ENCODE measurements at regions not wholly inside any gene's neighbourhood (a gene's known extent, or its start where the extent isn't known, plus 50 kb on each side); places are given as distances from the start of the nearest gene placed in this dataset.

- Histone ChIP-seq H3K27ac (no peak overlapping the region), H3K36me3 (no peaks in the 10 kb centered on the region), H3K4me1 (ENCODE audit: control insufficient read depth in 1 of 2, insufficient read depth in 1 of 2, low read depth in 1 of 2, low read length in 1 of 2) (no peaks in the 10 kb centered on the region), H3K4me3 (ENCODE audit: low read depth in 1 of 2, low read length in 1 of 2) (no peak overlapping the region), H3K9me3 (no peaks in the 10 kb centered on the region), H3K27me3 (peaks cover 33% of the 10 kb centered on the region)
- TF ChIP-seq, protein P1, sequence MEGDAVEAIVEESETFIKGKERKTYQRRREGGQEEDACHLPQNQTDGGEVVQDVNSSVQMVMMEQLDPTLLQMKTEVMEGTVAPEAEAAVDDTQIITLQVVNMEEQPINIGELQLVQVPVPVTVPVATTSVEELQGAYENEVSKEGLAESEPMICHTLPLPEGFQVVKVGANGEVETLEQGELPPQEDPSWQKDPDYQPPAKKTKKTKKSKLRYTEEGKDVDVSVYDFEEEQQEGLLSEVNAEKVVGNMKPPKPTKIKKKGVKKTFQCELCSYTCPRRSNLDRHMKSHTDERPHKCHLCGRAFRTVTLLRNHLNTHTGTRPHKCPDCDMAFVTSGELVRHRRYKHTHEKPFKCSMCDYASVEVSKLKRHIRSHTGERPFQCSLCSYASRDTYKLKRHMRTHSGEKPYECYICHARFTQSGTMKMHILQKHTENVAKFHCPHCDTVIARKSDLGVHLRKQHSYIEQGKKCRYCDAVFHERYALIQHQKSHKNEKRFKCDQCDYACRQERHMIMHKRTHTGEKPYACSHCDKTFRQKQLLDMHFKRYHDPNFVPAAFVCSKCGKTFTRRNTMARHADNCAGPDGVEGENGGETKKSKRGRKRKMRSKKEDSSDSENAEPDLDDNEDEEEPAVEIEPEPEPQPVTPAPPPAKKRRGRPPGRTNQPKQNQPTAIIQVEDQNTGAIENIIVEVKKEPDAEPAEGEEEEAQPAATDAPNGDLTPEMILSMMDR (IDR thresholded peaks at IDR 0.05): no peak
Measured at GRCh38 chr15:92304223-92304975, 89.3 kb upstream of the ST8SIA2 start.

DNA sequence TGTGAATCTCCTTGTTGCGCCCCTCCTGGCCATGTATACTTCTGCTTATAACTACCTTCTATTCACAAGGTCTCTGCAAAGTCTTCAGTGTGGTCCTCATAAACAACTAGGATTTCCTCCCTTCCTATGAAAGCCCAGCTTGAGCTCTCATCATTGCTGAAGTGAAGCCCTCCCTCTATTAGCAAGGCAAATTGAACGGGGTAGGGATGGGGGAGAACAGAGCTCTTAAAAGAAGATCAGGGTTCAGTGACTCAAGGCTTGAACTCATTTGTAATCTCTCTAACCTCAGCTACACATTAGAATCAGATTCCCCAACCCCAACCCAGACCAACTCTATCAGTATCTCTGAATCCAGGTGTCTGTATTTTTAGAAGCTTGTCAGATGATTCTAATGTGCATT is 88.3 kb upstream of the ST8SIA2 start:
- Histone ChIP-seq H3K27me3 (peaks cover 33% of the 10 kb centered on the region), H3K36me3 (no peaks in the 10 kb centered on the region), H3K4me3 (ENCODE audit: low read depth in 1 of 2, low read length in 1 of 2) (no peak overlapping the region), H3K27ac (no peak overlapping the region), H3K9me3 (no peaks in the 10 kb centered on the region), H3K4me1 (ENCODE audit: control insufficient read depth in 1 of 2, insufficient read depth in 1 of 2, low read depth in 1 of 2, low read length in 1 of 2) (no peaks in the 10 kb centered on the region)
- TF ChIP-seq, protein P1 (IDR thresholded peaks at IDR 0.05): no peak

- H3K27me3 ChIP-seq: peaks cover 33% of the 10 kb centered on the region
- H3K27ac ChIP-seq: no peak overlapping the region
- H3K36me3 ChIP-seq: no peaks in the 10 kb centered on the region
- TF ChIP-seq, protein P1 (IDR thresholded peaks at IDR 0.05): no peak
- H3K4me3 ChIP-seq (ENCODE audit: low read depth in 1 of 2, low read length in 1 of 2): no peak overlapping the region
- H3K9me3 ChIP-seq: no peaks in the 10 kb centered on the region
- no peaks in the 10 kb centered on the region for H3K4me1 ChIP-seq (ENCODE audit: control insufficient read depth in 1 of 2, insufficient read depth in 1 of 2, low read depth in 1 of 2, low read length in 1 of 2)
Measured at GRCh38 chr15:92306663-92307062, 87.0 kb upstream of the ST8SIA2 start.

GRCh38 chr15:92315144-92315543 is 78.5 kb upstream of the ST8SIA2 start:
- Histone ChIP-seq H3K4me1 (ENCODE audit: control insufficient read depth in 1 of 2, insufficient read depth in 1 of 2, low read depth in 1 of 2, low read length in 1 of 2) (no peaks in the 10 kb centered on the region), H3K27ac (no peak overlapping the region), H3K4me3 (ENCODE audit: low read depth in 1 of 2, low read length in 1 of 2) (no peak overlapping the region), H3K36me3 (no peaks in the 10 kb centered on the region), H3K27me3 (peaks cover 5% of the 10 kb centered on the region), H3K9me3 (no peaks in the 10 kb centered on the region)
- TF ChIP-seq, protein P1 (IDR thresholded peaks at IDR 0.05): no peak

GRCh38 chr15:92315595-92316211 is 78.0 kb upstream of the ST8SIA2 start:
- Histone ChIP-seq H3K4me1 (ENCODE audit: control insufficient read depth in 1 of 2, insufficient read depth in 1 of 2, low read depth in 1 of 2, low read length in 1 of 2) (no peaks in the 10 kb centered on the region), H3K27me3 (peaks cover 5% of the 10 kb centered on the region), H3K36me3 (no peaks in the 10 kb centered on the region), H3K4me3 (ENCODE audit: low read depth in 1 of 2, low read length in 1 of 2) (no peak overlapping the region), H3K27ac (no peak overlapping the region), H3K9me3 (no peaks in the 10 kb centered on the region)
- TF ChIP-seq, protein P1 (IDR thresholded peaks at IDR 0.05): no peak
